AG04450 (cell line): ENCODE measurements at regions not wholly inside any gene's neighbourhood (a gene's known extent, or its start where the extent isn't known, plus 50 kb on each side); places are given as distances from the start of the nearest gene placed in this dataset.

Experiments
- CTCF ChIA-PET: fragments of 300-600, 350-600 bp; formaldehyde crosslinking; extraction: SDS; loops from one replicate; lab custom pipeline; 2022; ENCODE audit warnings: antibody characterized with exemption, inconsistent platforms; lab: Charles Lee
- POLR2A ChIA-PET: fragments of 350-600 bp; formaldehyde crosslinking; extraction: SDS; loops from one replicate; lab custom pipeline; 2021; ENCODE audit warnings: antibody characterized with exemption, inconsistent platforms; lab: Yijun Ruan, JAX
- DNase-seq: peaks from one replicate; pipeline ENCODE4 v3.0.0-alpha.2; 2011; ENCODE audit warnings: low read depth, low spot score
- H3K27ac ChIP-seq: one replicate; pipeline ENCODE4 v1.5.1; 2012; ENCODE audit warnings: low read depth, low read length, control low read depth
- H3K27me3 ChIP-seq: one replicate; pipeline ENCODE4 v1.6.0; 2012; ENCODE audit warnings: low read length; ENCODE audit not compliant: control insufficient read depth, insufficient read depth
- H3K4me3 ChIP-seq: 2 replicates; pipeline ENCODE4 v1.5.1; 2011; ENCODE audit warnings: mild to moderate bottlenecking, low read depth, low read length, control low read depth
- H3K9me3 ChIP-seq: 2 replicates; pipeline ENCODE4 v1.5.1; 2012; ENCODE audit warnings: low read length; ENCODE audit not compliant: control insufficient read depth, insufficient read depth
- CTCF ChIP-seq: IDR thresholded peaks from 2 replicates; pipeline ENCODE4 v1.5.1; 2011; ENCODE audit warnings: low read depth, low read length, control low read depth, inconsistent platforms

DNA sequence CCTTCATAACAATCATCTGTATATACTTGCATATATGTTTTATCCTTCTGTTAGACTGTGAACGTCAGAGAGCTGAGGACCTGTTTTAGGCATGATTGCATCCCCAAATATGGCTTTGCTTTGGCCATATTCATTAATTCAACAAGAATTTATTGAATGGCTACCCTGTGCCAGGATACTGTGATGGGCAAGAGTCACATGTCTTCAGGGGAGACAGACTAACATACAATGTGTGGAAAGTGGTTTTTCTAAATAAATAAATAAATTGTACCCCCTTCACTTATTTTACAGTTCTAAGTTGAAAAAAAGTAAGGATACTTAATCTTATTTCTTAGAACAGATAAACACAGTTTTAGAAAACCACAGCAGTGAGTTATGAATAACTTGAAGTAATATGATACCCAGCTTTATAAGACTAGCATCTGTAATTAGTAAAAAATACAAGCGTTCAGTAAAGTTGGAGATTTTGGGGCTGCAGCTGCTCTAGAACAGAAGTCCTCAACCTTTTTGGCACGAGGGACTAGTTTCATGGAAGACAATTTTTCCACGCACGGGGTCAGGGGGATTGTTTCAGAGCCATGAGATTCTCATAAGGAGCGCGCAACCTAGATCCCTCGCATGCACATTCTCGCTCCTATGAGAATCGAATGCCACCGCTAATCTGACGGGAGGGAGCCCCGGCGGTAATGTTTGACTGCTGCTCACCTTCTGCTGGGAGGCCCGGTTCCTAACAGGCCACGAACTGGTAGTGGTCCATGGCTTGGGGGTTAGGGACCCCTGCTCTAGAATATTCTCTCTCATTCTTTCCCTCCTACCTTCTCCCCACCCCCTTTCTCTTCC lies 89.4 kb upstream of the MTPN start:
- Histone ChIP-seq H3K4me3 (no peak overlapping the region), H3K9me3 (no peaks in the 10 kb centered on the region), H3K27ac (no peak overlapping the region), H3K27me3 (peaks cover 2% of the 10 kb centered on the region)
- TF ChIP-seq CTCF: no peak
- no peak for DNase-seq
- ChIA-PET POLR2A (no interaction called here), CTCF (no interaction called here)

DNA sequence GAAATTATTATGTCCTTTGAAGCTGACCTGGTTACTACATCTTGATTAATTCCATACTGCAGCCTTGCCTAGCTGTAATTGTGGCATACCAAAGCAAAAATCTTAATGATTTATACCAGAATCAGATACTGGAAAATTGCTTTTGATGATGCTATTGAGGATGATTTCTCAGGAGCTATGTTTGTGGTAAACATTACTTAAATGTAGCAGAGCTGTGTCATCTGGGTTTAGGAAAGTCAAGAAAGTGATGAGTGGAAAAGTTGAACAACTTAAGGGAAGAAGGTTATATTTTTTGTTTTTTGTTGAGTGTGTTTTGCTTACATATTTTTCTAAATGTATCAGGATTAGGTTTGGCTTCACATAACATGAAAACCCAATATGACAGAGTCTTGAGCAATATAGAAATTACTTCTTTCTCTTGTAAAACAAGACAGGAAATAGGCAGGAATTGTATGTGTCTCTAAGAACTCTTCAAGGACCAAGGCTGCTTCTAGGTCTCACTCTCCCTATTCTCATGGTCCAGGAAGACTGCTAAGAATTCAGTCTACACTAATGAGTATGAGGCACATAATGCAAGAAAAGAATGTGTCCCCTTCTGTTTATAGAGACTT lies 87.6 kb upstream of the MTPN start:
- Histone ChIP-seq H3K27ac (no peak overlapping the region), H3K27me3 (peaks cover 2% of the 10 kb centered on the region), H3K4me3 (no peak overlapping the region), H3K9me3 (no peaks in the 10 kb centered on the region)
- ChIA-PET POLR2A (no interaction called here), CTCF (no interaction called here)
- TF ChIP-seq CTCF: no peak
- no peak for DNase-seq

GRCh38 chr7:136064081-136064480 lies 86.9 kb upstream of the MTPN start:
- H3K27ac ChIP-seq: no peak overlapping the region
- DNase-seq: no peak
- H3K27me3 ChIP-seq: peaks cover 2% of the 10 kb centered on the region
- no peak for TF ChIP-seq CTCF
- H3K4me3 ChIP-seq: no peak overlapping the region
- CTCF ChIA-PET: no interaction called here
- no peaks in the 10 kb centered on the region for H3K9me3 ChIP-seq
- POLR2A ChIA-PET: no interaction called here

DNA sequence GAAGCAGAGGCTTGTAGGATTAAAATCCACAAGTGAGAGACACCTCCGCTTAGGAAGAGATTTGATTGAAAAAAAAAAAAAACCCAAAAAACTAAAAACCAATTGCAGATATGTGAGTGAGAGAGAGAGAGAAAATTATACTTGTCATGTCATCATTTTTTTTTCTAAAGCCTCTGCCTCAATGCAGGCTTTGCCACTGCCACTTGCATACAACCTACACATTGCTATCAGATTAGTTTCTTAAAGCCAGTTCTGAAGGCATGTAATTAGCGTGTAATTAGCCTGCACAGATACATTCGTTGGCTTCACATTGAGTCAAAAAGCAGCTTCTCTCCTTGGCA lies 86.1 kb upstream of the MTPN start:
- CTCF ChIA-PET: no interaction called here
- Histone ChIP-seq H3K27me3 (peaks cover 2% of the 10 kb centered on the region), H3K27ac (no peak overlapping the region), H3K9me3 (no peaks in the 10 kb centered on the region), H3K4me3 (no peak overlapping the region)
- POLR2A ChIA-PET: no interaction called here
- TF ChIP-seq CTCF: no peak
- no peak for DNase-seq

- no peak for TF ChIP-seq CTCF
- POLR2A ChIA-PET: no interaction called here
- CTCF ChIA-PET: no interaction called here
- Histone ChIP-seq H3K27ac (no peak overlapping the region), H3K4me3 (no peak overlapping the region), H3K9me3 (no peaks in the 10 kb centered on the region), H3K27me3 (peaks cover 2% of the 10 kb centered on the region)
- DNase-seq: no peak
These were observed 85.6 kb upstream of the MTPN start for GRCh38 chr7:136062625-136063325.
